Tibial nerve (tissue), 4 donors: ENCODE measurements at regions not wholly inside any gene's neighbourhood (a gene's known extent, or its start where the extent isn't known, plus 50 kb on each side); places are given as distances from the start of the nearest gene placed in this dataset.

Source experiments
- EP300 ChIP-seq, 2 donors: sonication (generic); formaldehyde crosslinking; IDR thresholded peaks; one replicate each; pipeline ENCODE4 v1.6.1; 2017; ENCODE audit warnings: antibody characterized with exemption in 2 of 2, mild to moderate bottlenecking in 1 of 2
- POLR2A ChIP-seq, 2 donors: fragments of 450-650 bp; IDR thresholded peaks; one replicate each; pipeline ENCODE4 v1.6.1; 2017; ENCODE audit warnings: antibody characterized with exemption in 2 of 2, mild to moderate bottlenecking in 2 of 2, moderate library complexity in 2 of 2
- TF ChIP-seq, protein P1 (sequence below), 5 experiments: fragments of 200-600 bp in 3 of 5; fragments of 450-650 bp in 2 of 5; sonication (generic) in 3 of 5; IDR thresholded peaks; one replicate each; pipeline ENCODE4 v1.5.1; 2016 to 2019; ENCODE audit warnings: antibody characterized with exemption in 5 of 5, mild to moderate bottlenecking in 3 of 5, moderate library complexity in 2 of 5

DNA sequence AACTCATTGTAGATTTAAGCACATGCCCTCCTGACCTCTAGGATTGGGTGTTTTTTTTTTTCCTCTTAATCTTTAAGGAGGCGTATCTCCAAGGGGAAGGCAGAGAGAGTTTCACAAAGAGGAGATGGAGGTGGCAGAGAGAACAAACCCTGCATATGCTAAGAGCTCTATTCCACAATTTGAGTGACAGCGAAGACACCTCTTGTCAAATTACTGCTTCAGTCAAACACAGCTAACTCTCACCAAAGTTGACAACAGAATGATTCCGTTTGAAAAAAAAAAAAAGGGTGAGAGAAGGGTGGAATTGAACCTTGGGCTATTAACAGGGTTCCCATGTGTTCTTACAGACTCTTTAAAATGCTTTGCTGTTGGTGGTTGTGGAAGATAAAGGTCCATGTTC, 112.6 kb downstream of the NXPE2 start:
- no peak for TF ChIP-seq EP300 (IDR thresholded peaks at IDR 0.05)
- TF ChIP-seq, protein P1, sequence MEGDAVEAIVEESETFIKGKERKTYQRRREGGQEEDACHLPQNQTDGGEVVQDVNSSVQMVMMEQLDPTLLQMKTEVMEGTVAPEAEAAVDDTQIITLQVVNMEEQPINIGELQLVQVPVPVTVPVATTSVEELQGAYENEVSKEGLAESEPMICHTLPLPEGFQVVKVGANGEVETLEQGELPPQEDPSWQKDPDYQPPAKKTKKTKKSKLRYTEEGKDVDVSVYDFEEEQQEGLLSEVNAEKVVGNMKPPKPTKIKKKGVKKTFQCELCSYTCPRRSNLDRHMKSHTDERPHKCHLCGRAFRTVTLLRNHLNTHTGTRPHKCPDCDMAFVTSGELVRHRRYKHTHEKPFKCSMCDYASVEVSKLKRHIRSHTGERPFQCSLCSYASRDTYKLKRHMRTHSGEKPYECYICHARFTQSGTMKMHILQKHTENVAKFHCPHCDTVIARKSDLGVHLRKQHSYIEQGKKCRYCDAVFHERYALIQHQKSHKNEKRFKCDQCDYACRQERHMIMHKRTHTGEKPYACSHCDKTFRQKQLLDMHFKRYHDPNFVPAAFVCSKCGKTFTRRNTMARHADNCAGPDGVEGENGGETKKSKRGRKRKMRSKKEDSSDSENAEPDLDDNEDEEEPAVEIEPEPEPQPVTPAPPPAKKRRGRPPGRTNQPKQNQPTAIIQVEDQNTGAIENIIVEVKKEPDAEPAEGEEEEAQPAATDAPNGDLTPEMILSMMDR (IDR thresholded peaks at IDR 0.05) = no peak
- no peak for TF ChIP-seq POLR2A (IDR thresholded peaks at IDR 0.05)
